HEK293 (cell line): ENCODE measurements at regions not wholly inside any gene's neighbourhood (a gene's known extent, or its start where the extent isn't known, plus 50 kb on each side); places are given as distances from the start of the nearest gene placed in this dataset.

Experiments
- KLF9 ChIP-seq: fragments of 450-650 bp; formaldehyde crosslinking; IDR thresholded peaks from 2 replicates; pipeline ENCODE4 v1.5.1; 2016; ENCODE audit warnings: missing biosample characterization, missing genetic modification characterization, low read depth
- TRIM28 ChIP-seq: IDR thresholded peaks from 2 replicates; pipeline ENCODE4 v1.6.1; 2011; ENCODE audit warnings: low read length, control low read depth, borderline replicate concordance
- YY1 ChIP-seq: fragments of 450-650 bp; formaldehyde crosslinking; IDR thresholded peaks from 2 replicates; pipeline ENCODE4 v1.5.1; 2018; ENCODE audit warnings: missing biosample characterization, missing genetic modification characterization
- ZNF10 ChIP-seq: fragments of 450-650 bp; formaldehyde crosslinking; IDR thresholded peaks from 2 replicates; pipeline ENCODE4 v1.5.1; 2017; ENCODE audit warnings: missing biosample characterization, missing genetic modification characterization
- ZNF169 ChIP-seq: fragments of 450-650 bp; formaldehyde crosslinking; IDR thresholded peaks from 2 replicates; pipeline ENCODE4 v1.5.1; 2016; ENCODE audit warnings: missing biosample characterization, missing genetic modification characterization
- ZNF24 ChIP-seq: fragments of 450-650 bp; formaldehyde crosslinking; IDR thresholded peaks from 2 replicates; pipeline ENCODE4 v1.5.1; 2016; ENCODE audit warnings: missing biosample characterization, missing genetic modification characterization
- ZNF48 ChIP-seq: fragments of 450-650 bp; formaldehyde crosslinking; IDR thresholded peaks from 2 replicates; pipeline ENCODE4 v1.5.1; 2016; ENCODE audit warnings: missing biosample characterization, missing genetic modification characterization
- ZNF529 ChIP-seq: fragments of 450-650 bp; formaldehyde crosslinking; IDR thresholded peaks from 2 replicates; pipeline ENCODE4 v1.5.1; 2017; ENCODE audit warnings: missing genetic modification characterization, missing biosample characterization; ENCODE audit not compliant: insufficient replicate concordance
- TF ChIP-seq, protein P1 (sequence below): fragments of 450-650 bp; formaldehyde crosslinking; IDR thresholded peaks from 2 replicates; pipeline ENCODE4 v1.5.1; 2016; ENCODE audit warnings: missing biosample characterization, missing genetic modification characterization
- TF ChIP-seq, protein P2 (sequence below): fragments of 450-650 bp; formaldehyde crosslinking; IDR thresholded peaks from 2 replicates; pipeline ENCODE4 v1.5.1; 2017; ENCODE audit warnings: missing biosample characterization, missing genetic modification characterization
- TF ChIP-seq, protein P3 (sequence below): sonication (generic); formaldehyde crosslinking; IDR thresholded peaks from 2 replicates; pipeline ENCODE4 v1.8.1; 2022; ENCODE audit warnings: mild to moderate bottlenecking, moderate library complexity, missing genetic modification reagents
- TF ChIP-seq, protein P4 (sequence below): fragments of 450-650 bp; formaldehyde crosslinking; IDR thresholded peaks from 2 replicates; pipeline ENCODE4 v1.5.1; 2016; ENCODE audit warnings: missing biosample characterization, missing genetic modification characterization, low read depth
- TF ChIP-seq, protein P5 (sequence below): fragments of 450-650 bp; formaldehyde crosslinking; IDR thresholded peaks from 2 replicates; pipeline ENCODE4 v1.5.1; 2016; ENCODE audit warnings: missing biosample characterization, missing genetic modification characterization

DNA sequence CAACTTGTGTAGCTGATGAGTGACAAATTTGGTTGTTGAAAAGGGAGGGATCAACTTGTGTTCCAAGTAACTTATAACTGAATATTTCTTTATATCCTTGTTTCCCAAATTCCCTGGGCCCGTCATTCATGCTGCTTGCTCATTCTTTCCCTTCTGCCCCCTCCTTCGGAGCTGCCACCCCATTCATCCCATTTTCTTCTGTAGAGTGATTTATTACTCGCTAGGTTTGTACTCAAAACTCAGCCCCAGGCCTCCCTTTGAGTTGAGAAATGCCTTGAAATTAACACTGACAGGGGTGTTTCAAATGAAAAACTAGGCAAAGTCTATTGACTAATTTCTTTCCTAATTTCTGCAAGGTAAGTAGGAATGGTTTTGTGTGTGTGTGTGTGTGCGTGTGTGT lies 277.4 kb upstream of the SLCO3A1 start:
- TF ChIP-seq, protein P1, sequence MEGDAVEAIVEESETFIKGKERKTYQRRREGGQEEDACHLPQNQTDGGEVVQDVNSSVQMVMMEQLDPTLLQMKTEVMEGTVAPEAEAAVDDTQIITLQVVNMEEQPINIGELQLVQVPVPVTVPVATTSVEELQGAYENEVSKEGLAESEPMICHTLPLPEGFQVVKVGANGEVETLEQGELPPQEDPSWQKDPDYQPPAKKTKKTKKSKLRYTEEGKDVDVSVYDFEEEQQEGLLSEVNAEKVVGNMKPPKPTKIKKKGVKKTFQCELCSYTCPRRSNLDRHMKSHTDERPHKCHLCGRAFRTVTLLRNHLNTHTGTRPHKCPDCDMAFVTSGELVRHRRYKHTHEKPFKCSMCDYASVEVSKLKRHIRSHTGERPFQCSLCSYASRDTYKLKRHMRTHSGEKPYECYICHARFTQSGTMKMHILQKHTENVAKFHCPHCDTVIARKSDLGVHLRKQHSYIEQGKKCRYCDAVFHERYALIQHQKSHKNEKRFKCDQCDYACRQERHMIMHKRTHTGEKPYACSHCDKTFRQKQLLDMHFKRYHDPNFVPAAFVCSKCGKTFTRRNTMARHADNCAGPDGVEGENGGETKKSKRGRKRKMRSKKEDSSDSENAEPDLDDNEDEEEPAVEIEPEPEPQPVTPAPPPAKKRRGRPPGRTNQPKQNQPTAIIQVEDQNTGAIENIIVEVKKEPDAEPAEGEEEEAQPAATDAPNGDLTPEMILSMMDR (tag by site-specific recombination), result no peak
- TF ChIP-seq, protein P2, sequence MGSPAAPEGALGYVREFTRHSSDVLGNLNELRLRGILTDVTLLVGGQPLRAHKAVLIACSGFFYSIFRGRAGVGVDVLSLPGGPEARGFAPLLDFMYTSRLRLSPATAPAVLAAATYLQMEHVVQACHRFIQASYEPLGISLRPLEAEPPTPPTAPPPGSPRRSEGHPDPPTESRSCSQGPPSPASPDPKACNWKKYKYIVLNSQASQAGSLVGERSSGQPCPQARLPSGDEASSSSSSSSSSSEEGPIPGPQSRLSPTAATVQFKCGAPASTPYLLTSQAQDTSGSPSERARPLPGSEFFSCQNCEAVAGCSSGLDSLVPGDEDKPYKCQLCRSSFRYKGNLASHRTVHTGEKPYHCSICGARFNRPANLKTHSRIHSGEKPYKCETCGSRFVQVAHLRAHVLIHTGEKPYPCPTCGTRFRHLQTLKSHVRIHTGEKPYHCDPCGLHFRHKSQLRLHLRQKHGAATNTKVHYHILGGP (tag by site-specific recombination), result no peak
- TF ChIP-seq ZNF10 (tag by site-specific recombination) (no peak), ZNF169 (tag by site-specific recombination) (no peak), ZNF529 (tag by site-specific recombination) (no peak), ZNF48 (no peak), ZNF24 (tag by site-specific recombination) (no peak), KLF9 (tag by site-specific recombination) (no peak), TRIM28 (no peak), YY1 (tag by site-specific recombination) (no peak)
- TF ChIP-seq, protein P3, sequence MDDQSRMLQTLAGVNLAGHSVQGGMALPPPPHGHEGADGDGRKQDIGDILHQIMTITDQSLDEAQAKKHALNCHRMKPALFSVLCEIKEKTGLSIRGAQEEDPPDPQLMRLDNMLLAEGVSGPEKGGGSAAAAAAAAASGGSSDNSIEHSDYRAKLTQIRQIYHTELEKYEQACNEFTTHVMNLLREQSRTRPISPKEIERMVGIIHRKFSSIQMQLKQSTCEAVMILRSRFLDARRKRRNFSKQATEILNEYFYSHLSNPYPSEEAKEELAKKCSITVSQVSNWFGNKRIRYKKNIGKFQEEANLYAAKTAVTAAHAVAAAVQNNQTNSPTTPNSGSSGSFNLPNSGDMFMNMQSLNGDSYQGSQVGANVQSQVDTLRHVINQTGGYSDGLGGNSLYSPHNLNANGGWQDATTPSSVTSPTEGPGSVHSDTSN (CRISPR knock-in tag), result no peak
- TF ChIP-seq, protein P4, sequence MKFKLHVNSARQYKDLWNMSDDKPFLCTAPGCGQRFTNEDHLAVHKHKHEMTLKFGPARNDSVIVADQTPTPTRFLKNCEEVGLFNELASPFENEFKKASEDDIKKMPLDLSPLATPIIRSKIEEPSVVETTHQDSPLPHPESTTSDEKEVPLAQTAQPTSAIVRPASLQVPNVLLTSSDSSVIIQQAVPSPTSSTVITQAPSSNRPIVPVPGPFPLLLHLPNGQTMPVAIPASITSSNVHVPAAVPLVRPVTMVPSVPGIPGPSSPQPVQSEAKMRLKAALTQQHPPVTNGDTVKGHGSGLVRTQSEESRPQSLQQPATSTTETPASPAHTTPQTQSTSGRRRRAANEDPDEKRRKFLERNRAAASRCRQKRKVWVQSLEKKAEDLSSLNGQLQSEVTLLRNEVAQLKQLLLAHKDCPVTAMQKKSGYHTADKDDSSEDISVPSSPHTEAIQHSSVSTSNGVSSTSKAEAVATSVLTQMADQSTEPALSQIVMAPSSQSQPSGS, result no peak
- TF ChIP-seq, protein P5, sequence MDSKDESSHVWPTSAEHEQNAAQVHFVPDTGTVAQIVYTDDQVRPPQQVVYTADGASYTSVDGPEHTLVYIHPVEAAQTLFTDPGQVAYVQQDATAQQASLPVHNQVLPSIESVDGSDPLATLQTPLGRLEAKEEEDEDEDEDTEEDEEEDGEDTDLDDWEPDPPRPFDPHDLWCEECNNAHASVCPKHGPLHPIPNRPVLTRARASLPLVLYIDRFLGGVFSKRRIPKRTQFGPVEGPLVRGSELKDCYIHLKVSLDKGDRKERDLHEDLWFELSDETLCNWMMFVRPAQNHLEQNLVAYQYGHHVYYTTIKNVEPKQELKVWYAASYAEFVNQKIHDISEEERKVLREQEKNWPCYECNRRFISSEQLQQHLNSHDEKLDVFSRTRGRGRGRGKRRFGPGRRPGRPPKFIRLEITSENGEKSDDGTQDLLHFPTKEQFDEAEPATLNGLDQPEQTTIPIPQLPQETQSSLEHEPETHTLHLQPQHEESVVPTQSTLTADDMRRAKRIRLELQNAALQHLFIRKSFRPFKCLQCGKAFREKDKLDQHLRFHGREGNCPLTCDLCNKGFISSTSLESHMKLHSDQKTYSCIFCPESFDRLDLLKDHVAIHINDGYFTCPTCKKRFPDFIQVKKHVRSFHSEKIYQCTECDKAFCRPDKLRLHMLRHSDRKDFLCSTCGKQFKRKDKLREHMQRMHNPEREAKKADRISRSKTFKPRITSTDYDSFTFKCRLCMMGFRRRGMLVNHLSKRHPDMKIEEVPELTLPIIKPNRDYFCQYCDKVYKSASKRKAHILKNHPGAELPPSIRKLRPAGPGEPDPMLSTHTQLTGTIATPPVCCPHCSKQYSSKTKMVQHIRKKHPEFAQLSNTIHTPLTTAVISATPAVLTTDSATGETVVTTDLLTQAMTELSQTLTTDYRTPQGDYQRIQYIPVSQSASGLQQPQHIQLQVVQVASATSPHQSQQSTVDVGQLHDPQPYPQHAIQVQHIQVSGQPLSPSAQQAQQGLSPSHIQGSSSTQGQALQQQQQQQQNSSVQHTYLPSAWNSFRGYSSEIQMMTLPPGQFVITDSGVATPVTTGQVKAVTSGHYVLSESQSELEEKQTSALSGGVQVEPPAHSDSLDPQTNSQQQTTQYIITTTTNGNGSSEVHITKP (tag by site-specific recombination), result no peak
